Activated B cell treated with CpG ODN at 0.5 μM for 24 hours (primary cell): ENCODE measurements at regions not wholly inside any gene's neighbourhood (a gene's known extent, or its start where the extent isn't known, plus 50 kb on each side); places are given as distances from the start of the nearest gene placed in this dataset.

Experiments used
- ATAC-seq: fragments of 200-7000 bp; cut with Tn5 transposase; one replicate; pipeline ENCODE4 v1.10.0; 2021; ENCODE audit warnings: low read depth, mild to moderate bottlenecking, moderate library complexity
- CTCF ChIA-PET: fragments of 350-600 bp; sonication (Branson Sonifier 250); formaldehyde crosslinking; loops from one replicate; lab custom pipeline; 2021; ENCODE audit warnings: antibody characterized with exemption; lab: Charles Lee
- POLR2A ChIA-PET: fragments of 350-600 bp; sonication (Branson Sonifier 250); formaldehyde crosslinking; loops from one replicate; lab custom pipeline; 2021; ENCODE audit warnings: antibody characterized with exemption; lab: Charles Lee
- DNase-seq: peaks from one replicate; pipeline ENCODE4 v3.0.0; 2022
- H3K27ac Mint-ChIP-seq: one replicate; pipeline ENCODE4 v1.8.0; 2020; ENCODE audit warnings: mixed read lengths
- H3K27me3 Mint-ChIP-seq: one replicate; pipeline ENCODE4 v1.8.0; 2021; ENCODE audit warnings: mixed read lengths
- H3K36me3 Mint-ChIP-seq: one replicate; pipeline ENCODE4 v1.8.0; 2021; ENCODE audit warnings: low read depth, mixed read lengths
- H3K4me1 Mint-ChIP-seq: one replicate; pipeline ENCODE4 v1.8.0; 2021; ENCODE audit warnings: mixed read lengths
- H3K4me3 Mint-ChIP-seq: one replicate; pipeline ENCODE4 v1.8.0; 2020; ENCODE audit warnings: mild to moderate bottlenecking, mixed read lengths
- H3K9me3 Mint-ChIP-seq: one replicate; pipeline ENCODE4 v1.8.0; 2020; ENCODE audit warnings: mixed read lengths
- CTCF ChIP-seq: fragments of 200-600 bp; IDR thresholded peaks from one replicate; pipeline ENCODE4 v1.8.0; 2022; ENCODE audit warnings: antibody characterized with exemption, mild to moderate bottlenecking
- intact Hi-C: fragments of 100-400 bp; cut with micrococcal nuclease; formaldehyde crosslinking; loops from one replicate; pipeline ENCODE4 v1.15.1; 2024

GRCh38 chr20:51938559-51939258 is 136.4 kb upstream of the SALL4 start:
- peaks cover under 1% of the 10 kb centered on the region for H3K27me3 Mint-ChIP-seq
- intact Hi-C loops: no loop called here
- no peak overlapping the region for H3K4me3 Mint-ChIP-seq
- CTCF ChIA-PET: no interaction called here
- POLR2A ChIA-PET: no interaction called here
- DNase-seq (no peak), ATAC-seq (no peak)
- no peak overlapping the region for H3K27ac Mint-ChIP-seq
- H3K4me1 Mint-ChIP-seq: no peaks in the 10 kb centered on the region
- no peak for TF ChIP-seq CTCF
- H3K36me3 Mint-ChIP-seq: no peaks in the 10 kb centered on the region
- H3K9me3 Mint-ChIP-seq: no peaks in the 10 kb centered on the region

- no peak for TF ChIP-seq CTCF
- DNase-seq: no peak
- Mint-ChIP-seq H3K4me3 (no peak overlapping the region), H3K36me3 (no peaks in the 10 kb centered on the region), H3K27me3 (no peaks in the 10 kb centered on the region), H3K27ac (no peak overlapping the region), H3K9me3 (no peaks in the 10 kb centered on the region), H3K4me1 (no peaks in the 10 kb centered on the region)
- POLR2A ChIA-PET: no interaction called here
- intact Hi-C loops: no loop called here
- ATAC-seq: no peak
- CTCF ChIA-PET: no interaction called here
These were observed 135.5 kb upstream of the SALL4 start for GRCh38 chr20:51937779-51938178.

GRCh38 chr20:51936377-51936776 is 134.1 kb upstream of the SALL4 start:
- ATAC-seq: no peak
- DNase-seq: no peak
- intact Hi-C loops: no loop called here
- Mint-ChIP-seq H3K4me1 (no peaks in the 10 kb centered on the region), H3K27me3 (no peaks in the 10 kb centered on the region), H3K36me3 (no peaks in the 10 kb centered on the region), H3K4me3 (no peak overlapping the region), H3K9me3 (no peaks in the 10 kb centered on the region), H3K27ac (no peak overlapping the region)
- POLR2A ChIA-PET: no interaction called here
- TF ChIP-seq CTCF: no peak
- CTCF ChIA-PET: no interaction called here

GRCh38 chr20:51935003-51935358 is 132.7 kb upstream of the SALL4 start:
- H3K36me3 Mint-ChIP-seq: no peaks in the 10 kb centered on the region
- H3K9me3 Mint-ChIP-seq: no peaks in the 10 kb centered on the region
- ATAC-seq: no peak
- no peak overlapping the region for H3K27ac Mint-ChIP-seq
- POLR2A ChIA-PET: no interaction called here
- no peak overlapping the region for H3K4me3 Mint-ChIP-seq
- intact Hi-C loops: no loop called here
- CTCF ChIA-PET: no interaction called here
- H3K27me3 Mint-ChIP-seq: no peaks in the 10 kb centered on the region
- TF ChIP-seq CTCF: no peak
- no peaks in the 10 kb centered on the region for H3K4me1 Mint-ChIP-seq
- DNase-seq: no peak

- no peaks in the 10 kb centered on the region for H3K27me3 Mint-ChIP-seq
- no peaks in the 10 kb centered on the region for H3K9me3 Mint-ChIP-seq
- intact Hi-C loops: no loop called here
- DNase-seq: no peak
- H3K4me3 Mint-ChIP-seq: no peak overlapping the region
- ChIA-PET POLR2A (no interaction called here), CTCF (no interaction called here)
- no peak for TF ChIP-seq CTCF
- H3K27ac Mint-ChIP-seq: no peak overlapping the region
- H3K4me1 Mint-ChIP-seq: no peaks in the 10 kb centered on the region
- H3K36me3 Mint-ChIP-seq: no peaks in the 10 kb centered on the region
- no peak for ATAC-seq
These were observed 132.1 kb upstream of the SALL4 start for GRCh38 chr20:51934301-51935002.
